Cardiac muscle cell (in vitro differentiated cells and primary cell): ENCODE measurements at regions not wholly inside any gene's neighbourhood (a gene's known extent, or its start where the extent isn't known, plus 50 kb on each side); places are given as distances from the start of the nearest gene placed in this dataset.
"Not testable (repeated sequence)": the region's sequence is repeated elsewhere in the genome, so short reads cannot be mapped to it uniquely, and the experiment has no call there.

Experiments used
- DNase-seq, 2 donors: peaks; one replicate each; pipeline versions ENCODE4 v3.0.0 to v3.0.0-alpha.2; 2010 to 2017; ENCODE audit warnings: low read depth in 1 of 2, low spot score in 1 of 2
- H3K27ac ChIP-seq: fragments of 200-600 bp; sonication (generic); 2 replicates; pipeline ENCODE4 v1.5.1; 2016
- H3K27me3 ChIP-seq: fragments of 200-600 bp; sonication (generic); 2 replicates; pipeline ENCODE4 v1.6.0; 2016; ENCODE audit warnings: control low read depth
- H3K36me3 ChIP-seq: fragments of 200-600 bp; sonication (generic); 2 replicates; pipeline ENCODE4 v1.5.1; 2016; ENCODE audit warnings: control low read depth
- H3K4me1 ChIP-seq: fragments of 200-600 bp; sonication (generic); 2 replicates; pipeline ENCODE4 v1.8.1; 2017; ENCODE audit warnings: low read depth, mild to moderate bottlenecking, mixed run types
- H3K4me3 ChIP-seq: fragments of 200-600 bp; sonication (generic); 2 replicates; pipeline ENCODE4 v1.5.1; 2016; ENCODE audit warnings: mild to moderate bottlenecking
- H3K9me3 ChIP-seq: fragments of 200-600 bp; sonication (generic); 2 replicates; pipeline ENCODE4 v1.5.1; 2017; ENCODE audit warnings: low read depth, mild to moderate bottlenecking, control low read depth
- CTCF ChIP-seq: IDR thresholded peaks from 2 replicates; pipeline ENCODE4 v1.5.1; 2012; ENCODE audit warnings: low read depth, mild to moderate bottlenecking, low read length

GRCh38 chr7:115178835-115179234 is 256.9 kb downstream of the MDFIC start:
- no peaks in the 10 kb centered on the region for H3K36me3 ChIP-seq
- no peaks in the 10 kb centered on the region for H3K4me1 ChIP-seq
- no peaks in the 10 kb centered on the region for H3K27me3 ChIP-seq
- H3K27ac ChIP-seq, result no peak overlapping the region
- peak in 1 of 2 donors; percentile 42 for DNase-seq
- no peak for TF ChIP-seq CTCF
- no peaks in the 10 kb centered on the region for H3K9me3 ChIP-seq
- no peak overlapping the region for H3K4me3 ChIP-seq

GRCh38 chr7:115177823-115178222 is 255.9 kb downstream of the MDFIC start:
- Histone ChIP-seq H3K27ac (no peak overlapping the region), H3K9me3 (no peaks in the 10 kb centered on the region), H3K36me3 (no peaks in the 10 kb centered on the region), H3K4me3 (no peak overlapping the region), H3K4me1 (no peaks in the 10 kb centered on the region), H3K27me3 (no peaks in the 10 kb centered on the region)
- DNase-seq, result no peak
- TF ChIP-seq CTCF, result no peak

GRCh38 chr7:115177103-115177502 is 255.2 kb downstream of the MDFIC start:
- DNase-seq, result no peak
- TF ChIP-seq CTCF, result no peak
- no peaks in the 10 kb centered on the region for H3K36me3 ChIP-seq

GRCh38 chr7:115172397-115172796 is 250.5 kb downstream of the MDFIC start:
- DNase-seq, H3K36me3 ChIP-seq, H3K9me3 ChIP-seq, H3K27ac ChIP-seq, H3K4me3 ChIP-seq, H3K4me1 ChIP-seq, H3K27me3 ChIP-seq: not testable (repeated sequence)

More at GRCh38 chr7:115177103-115177502, 255.2 kb downstream of the MDFIC start:
- Histone ChIP-seq H3K27me3 (no peaks in the 10 kb centered on the region), H3K4me3 (no peak overlapping the region), H3K27ac (no peak overlapping the region), H3K4me1 (no peaks in the 10 kb centered on the region), H3K9me3 (no peaks in the 10 kb centered on the region)

- Histone ChIP-seq H3K27ac (no peak overlapping the region), H3K27me3 (no peaks in the 10 kb centered on the region), H3K9me3 (no peaks in the 10 kb centered on the region), H3K4me3 (no peak overlapping the region), H3K4me1 (no peaks in the 10 kb centered on the region), H3K36me3 (no peaks in the 10 kb centered on the region)
- peak in 1 of 2 donors; percentile 40 for DNase-seq
- TF ChIP-seq CTCF, result no peak
Measured at GRCh38 chr7:115153769-115154477, 232.0 kb downstream of the MDFIC start.

- Histone ChIP-seq H3K27ac (no peak overlapping the region), H3K36me3 (no peaks in the 10 kb centered on the region), H3K27me3 (no peaks in the 10 kb centered on the region), H3K9me3 (no peaks in the 10 kb centered on the region), H3K4me3 (no peak overlapping the region), H3K4me1 (no peaks in the 10 kb centered on the region)
- no peak for TF ChIP-seq CTCF
- DNase-seq, result no peak
Measured at GRCh38 chr7:115153176-115153575, 231.3 kb downstream of the MDFIC start.
